ENCODE measurements at regions not wholly inside any gene's neighbourhood (a gene's known extent, or its start where the extent isn't known, plus 50 kb on each side); places are given as distances from the start of the nearest gene placed in this dataset.

DNA sequence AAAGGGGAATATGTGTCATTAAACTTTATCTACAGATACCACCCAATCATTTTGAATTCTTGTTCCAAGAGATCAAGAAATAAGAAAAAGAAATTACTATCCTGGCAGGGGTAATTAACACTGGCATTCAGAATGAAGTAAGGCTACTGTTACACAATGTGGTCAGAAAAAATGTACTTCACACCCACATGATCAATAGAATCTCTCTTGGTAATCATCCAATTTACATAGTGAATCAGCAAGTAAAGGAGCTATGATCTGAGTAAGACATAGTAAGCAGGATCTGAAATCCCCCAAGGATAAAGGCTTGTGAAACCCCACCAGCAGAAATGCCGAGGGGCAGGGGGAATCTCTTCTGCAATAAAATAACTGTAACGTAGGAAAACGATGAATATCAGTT lies 466.5 kb downstream of the FAM181B start:
- TF ChIP-seq, protein P1, sequence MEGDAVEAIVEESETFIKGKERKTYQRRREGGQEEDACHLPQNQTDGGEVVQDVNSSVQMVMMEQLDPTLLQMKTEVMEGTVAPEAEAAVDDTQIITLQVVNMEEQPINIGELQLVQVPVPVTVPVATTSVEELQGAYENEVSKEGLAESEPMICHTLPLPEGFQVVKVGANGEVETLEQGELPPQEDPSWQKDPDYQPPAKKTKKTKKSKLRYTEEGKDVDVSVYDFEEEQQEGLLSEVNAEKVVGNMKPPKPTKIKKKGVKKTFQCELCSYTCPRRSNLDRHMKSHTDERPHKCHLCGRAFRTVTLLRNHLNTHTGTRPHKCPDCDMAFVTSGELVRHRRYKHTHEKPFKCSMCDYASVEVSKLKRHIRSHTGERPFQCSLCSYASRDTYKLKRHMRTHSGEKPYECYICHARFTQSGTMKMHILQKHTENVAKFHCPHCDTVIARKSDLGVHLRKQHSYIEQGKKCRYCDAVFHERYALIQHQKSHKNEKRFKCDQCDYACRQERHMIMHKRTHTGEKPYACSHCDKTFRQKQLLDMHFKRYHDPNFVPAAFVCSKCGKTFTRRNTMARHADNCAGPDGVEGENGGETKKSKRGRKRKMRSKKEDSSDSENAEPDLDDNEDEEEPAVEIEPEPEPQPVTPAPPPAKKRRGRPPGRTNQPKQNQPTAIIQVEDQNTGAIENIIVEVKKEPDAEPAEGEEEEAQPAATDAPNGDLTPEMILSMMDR (IDR thresholded peaks at IDR 0.05 in 4 of 5, conservative IDR thresholded peaks at IDR 0.05 in 1 of 5) = no peak
- TF ChIP-seq POLR2A (IDR thresholded peaks at IDR 0.05) = no peak

All from gastrocnemius medialis (tissue), 4 donors.